Thyroid gland (tissue), 4 donors: ENCODE measurements at regions not wholly inside any gene's neighbourhood (a gene's known extent, or its start where the extent isn't known, plus 50 kb on each side); places are given as distances from the start of the nearest gene placed in this dataset.

Experiments
- DNase-seq, 2 donors: peaks; one replicate each; pipeline ENCODE4 v3.0.0-alpha.2; 2019
- H3K27ac ChIP-seq, 3 donors: fragments of 200-600 bp; sonication (generic); 1 replicate in 2 of 3; 2 replicates in 1 of 3; pipeline ENCODE4 v1.5.1; 2016 to 2019; ENCODE audit warnings: mild to moderate bottlenecking in 1 of 3, moderate library complexity in 1 of 3
- H3K27me3 ChIP-seq: fragments of 200-600 bp; sonication (generic); one replicate; pipeline ENCODE4 v1.5.1; 2019
- H3K36me3 ChIP-seq, 2 donors: fragments of 200-600 bp; sonication (generic); one replicate each; pipeline ENCODE4 v1.5.1; 2016 to 2019
- H3K4me1 ChIP-seq, 2 donors: fragments of 200-600 bp; sonication (generic); one replicate each; pipeline ENCODE4 v1.5.1; 2017 to 2019
- H3K4me3 ChIP-seq, 3 donors: fragments of 200-600 bp; sonication (generic); replicated peaks in 1 of 3; 1 replicate in 2 of 3; 2 replicates in 1 of 3; pipeline ENCODE4 v1.5.1; 2016; ENCODE audit warnings: mild to moderate bottlenecking in 1 of 3
- H3K9me3 ChIP-seq: fragments of 200-600 bp; sonication (generic); one replicate; pipeline ENCODE4 v1.5.1; 2017
- POLR2A ChIP-seq, 2 donors: fragments of 450-650 bp; IDR thresholded peaks; one replicate each; pipeline ENCODE4 v1.6.1; 2017; ENCODE audit warnings: antibody characterized with exemption in 2 of 2, mild to moderate bottlenecking in 2 of 2, moderate library complexity in 1 of 2
- WGBS, 2 donors: methylation state at CpG; one replicate each; pipeline ENCODE4 v1.1.5; 2017; 5-methylcytosine and 5-hydroxymethylcytosine counted together
- intact Hi-C: fragments of 100-400 bp; cut with DNase I; formaldehyde crosslinking; loops from one replicate; pipeline ENCODE4 v1.15.1; 2023
- TF ChIP-seq, protein P1 (sequence below), 6 experiments: fragments of 200-600 bp in 3 of 6; fragments of 450-650 bp in 3 of 6; sonication (generic) in 3 of 6; IDR thresholded peaks; one replicate each; pipeline ENCODE4 v1.5.1; 2016 to 2019; ENCODE audit warnings: antibody characterized with exemption in 6 of 6, mild to moderate bottlenecking in 2 of 6, inconsistent platforms in 1 of 6, moderate library complexity in 1 of 6

DNA sequence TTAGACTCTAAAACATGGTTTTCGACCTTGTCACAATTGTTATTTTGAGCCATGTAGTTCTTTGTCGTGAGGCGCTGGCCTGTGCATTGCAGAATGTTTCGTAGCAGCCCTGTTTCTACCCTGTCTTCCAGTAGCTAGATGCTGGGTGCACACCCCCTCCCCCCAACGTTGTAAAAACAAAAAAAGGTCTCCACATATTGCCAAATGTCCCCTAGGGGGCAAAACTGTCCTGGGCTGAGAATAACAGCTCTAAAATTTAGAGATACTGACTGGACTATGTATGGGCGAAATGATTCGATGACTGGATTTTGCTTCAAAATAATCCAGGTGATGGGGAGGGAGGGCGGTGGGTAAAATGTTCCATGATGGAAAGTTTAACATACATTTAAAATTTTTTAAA lies 126.1 kb upstream of the FUT8 start:
- H3K36me3 ChIP-seq: no peaks in the 10 kb centered on the region
- no peaks in the 10 kb centered on the region for H3K4me1 ChIP-seq
- WGBS, 2 donors: 79 to 80% methylated on average over 8 of the region's 8 CpGs
- intact Hi-C loops: no loop called here
- H3K4me3 ChIP-seq: no peak overlapping the region
- no peak for TF ChIP-seq POLR2A (IDR thresholded peaks at IDR 0.05)
- TF ChIP-seq, protein P1, sequence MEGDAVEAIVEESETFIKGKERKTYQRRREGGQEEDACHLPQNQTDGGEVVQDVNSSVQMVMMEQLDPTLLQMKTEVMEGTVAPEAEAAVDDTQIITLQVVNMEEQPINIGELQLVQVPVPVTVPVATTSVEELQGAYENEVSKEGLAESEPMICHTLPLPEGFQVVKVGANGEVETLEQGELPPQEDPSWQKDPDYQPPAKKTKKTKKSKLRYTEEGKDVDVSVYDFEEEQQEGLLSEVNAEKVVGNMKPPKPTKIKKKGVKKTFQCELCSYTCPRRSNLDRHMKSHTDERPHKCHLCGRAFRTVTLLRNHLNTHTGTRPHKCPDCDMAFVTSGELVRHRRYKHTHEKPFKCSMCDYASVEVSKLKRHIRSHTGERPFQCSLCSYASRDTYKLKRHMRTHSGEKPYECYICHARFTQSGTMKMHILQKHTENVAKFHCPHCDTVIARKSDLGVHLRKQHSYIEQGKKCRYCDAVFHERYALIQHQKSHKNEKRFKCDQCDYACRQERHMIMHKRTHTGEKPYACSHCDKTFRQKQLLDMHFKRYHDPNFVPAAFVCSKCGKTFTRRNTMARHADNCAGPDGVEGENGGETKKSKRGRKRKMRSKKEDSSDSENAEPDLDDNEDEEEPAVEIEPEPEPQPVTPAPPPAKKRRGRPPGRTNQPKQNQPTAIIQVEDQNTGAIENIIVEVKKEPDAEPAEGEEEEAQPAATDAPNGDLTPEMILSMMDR (IDR thresholded peaks at IDR 0.05): no peak
- no peak overlapping the region for H3K27ac ChIP-seq
- no peaks in the 10 kb centered on the region for H3K9me3 ChIP-seq
- no peak for DNase-seq
- no peaks in the 10 kb centered on the region for H3K27me3 ChIP-seq

DNA sequence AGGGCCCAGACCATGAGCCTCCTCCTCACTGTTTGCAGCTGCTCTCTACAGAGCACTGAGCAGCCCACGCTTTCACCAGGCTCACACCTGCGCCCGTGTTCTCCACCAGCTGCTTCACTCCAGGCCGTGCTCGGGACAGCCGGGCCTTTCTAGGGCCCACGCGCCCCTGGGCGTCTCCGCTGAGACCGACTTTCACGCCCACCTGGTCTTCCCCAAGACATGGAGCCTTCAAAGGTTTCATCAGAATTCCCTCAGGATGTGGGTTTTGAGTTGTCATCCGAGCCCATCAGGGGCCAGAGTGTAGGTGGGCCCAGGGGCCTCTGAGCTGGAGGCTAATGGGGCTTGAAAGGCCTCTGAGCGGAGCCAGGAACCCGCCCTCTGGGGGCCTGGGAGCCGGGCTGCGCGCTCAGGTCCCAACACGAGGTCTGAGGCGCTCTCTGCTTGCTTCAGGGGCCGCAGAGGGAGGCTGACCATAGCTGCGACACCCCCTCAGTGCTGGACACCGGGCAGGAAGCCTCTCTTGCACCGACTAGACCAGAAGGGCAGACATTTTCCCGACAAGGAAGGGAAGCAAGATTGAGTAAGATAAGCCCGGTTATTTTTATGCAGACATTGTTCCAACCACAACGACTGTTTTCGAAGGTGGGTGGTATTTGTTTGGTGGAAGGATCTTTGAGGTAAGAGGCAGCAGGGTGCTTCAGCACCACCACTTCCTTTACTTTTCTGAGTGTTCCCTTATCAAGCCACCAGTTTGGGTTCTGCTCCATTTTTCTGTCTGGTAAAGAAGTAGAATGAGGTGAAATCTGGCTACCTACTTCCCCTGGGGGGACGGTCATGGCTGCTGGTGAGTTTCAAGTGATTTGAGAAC lies 125.0 kb upstream of the FUT8 start:
- Histone ChIP-seq H3K4me1 (no peaks in the 10 kb centered on the region), H3K4me3 (no peak overlapping the region), H3K27ac (no peak overlapping the region), H3K36me3 (no peaks in the 10 kb centered on the region), H3K9me3 (no peaks in the 10 kb centered on the region), H3K27me3 (no peaks in the 10 kb centered on the region)
- no peak for DNase-seq
- 73 to 81% methylated on average over 22 to 24 of the region's 29 CpGs for WGBS, 2 donors
- no peak for TF ChIP-seq POLR2A (IDR thresholded peaks at IDR 0.05)
- TF ChIP-seq, protein P1 (IDR thresholded peaks at IDR 0.05): no peak
- intact Hi-C loops: no loop called here

DNA sequence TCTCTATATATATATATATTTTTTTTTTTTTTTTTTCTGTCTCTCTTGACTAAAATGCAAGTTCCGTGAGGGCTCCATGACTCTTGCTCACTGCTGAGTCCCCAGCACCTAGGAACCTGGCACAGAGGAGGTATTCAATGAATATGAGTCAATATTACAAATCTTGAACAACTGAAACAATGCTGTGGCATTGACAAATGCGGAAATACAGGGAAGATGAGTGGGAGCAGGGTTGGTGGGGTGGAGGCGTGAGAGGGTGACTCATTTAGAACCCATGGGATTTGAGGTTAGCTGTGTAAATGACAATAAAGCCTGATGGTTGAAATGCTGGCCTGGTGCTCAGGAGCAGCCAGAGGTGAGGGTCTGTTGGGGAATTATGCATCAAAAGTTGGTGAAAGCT lies 121.7 kb upstream of the FUT8 start:
- Histone ChIP-seq H3K27me3 (no peaks in the 10 kb centered on the region), H3K4me1 (no peaks in the 10 kb centered on the region), H3K27ac (no peak overlapping the region), H3K4me3 (no peak overlapping the region), H3K36me3 (no peaks in the 10 kb centered on the region), H3K9me3 (no peaks in the 10 kb centered on the region)
- intact Hi-C loops: no loop called here
- DNase-seq: no peak
- TF ChIP-seq, protein P1 (IDR thresholded peaks at IDR 0.05): no peak
- TF ChIP-seq POLR2A (IDR thresholded peaks at IDR 0.05): no peak
- WGBS, 2 donors: 91% methylated on average over 3 of the region's 3 CpGs

DNA sequence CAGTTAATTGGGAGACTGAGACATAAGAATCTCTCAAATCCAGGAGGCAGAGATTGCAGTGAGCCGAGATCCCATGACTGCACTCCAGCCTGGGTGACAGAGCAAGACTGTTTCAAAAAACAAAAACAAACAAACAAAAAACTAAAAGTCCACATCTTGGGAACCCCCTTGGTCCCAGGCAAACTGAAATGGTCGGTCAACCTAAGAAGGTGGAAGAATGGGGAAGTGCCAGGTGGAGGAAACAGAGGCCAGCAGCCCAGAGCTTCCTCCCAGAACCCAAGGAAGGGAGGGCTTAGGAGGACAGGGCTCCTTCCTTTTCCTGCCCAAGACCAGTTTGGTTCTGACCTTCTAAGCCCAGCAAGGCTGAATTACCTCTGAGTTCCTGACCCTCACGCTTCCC lies 121.0 kb upstream of the FUT8 start:
- WGBS, 2 donors: 79 to 85% methylated on average over 3 of the region's 3 CpGs
- H3K27ac ChIP-seq: no peak overlapping the region
- no peak for DNase-seq
- no peaks in the 10 kb centered on the region for H3K36me3 ChIP-seq
- no peaks in the 10 kb centered on the region for H3K27me3 ChIP-seq
- intact Hi-C loops: no loop called here
- no peaks in the 10 kb centered on the region for H3K4me1 ChIP-seq
- TF ChIP-seq, protein P1 (IDR thresholded peaks at IDR 0.05): no peak
- TF ChIP-seq POLR2A (IDR thresholded peaks at IDR 0.05): no peak
- H3K4me3 ChIP-seq: no peak overlapping the region
- H3K9me3 ChIP-seq: no peaks in the 10 kb centered on the region

DNA sequence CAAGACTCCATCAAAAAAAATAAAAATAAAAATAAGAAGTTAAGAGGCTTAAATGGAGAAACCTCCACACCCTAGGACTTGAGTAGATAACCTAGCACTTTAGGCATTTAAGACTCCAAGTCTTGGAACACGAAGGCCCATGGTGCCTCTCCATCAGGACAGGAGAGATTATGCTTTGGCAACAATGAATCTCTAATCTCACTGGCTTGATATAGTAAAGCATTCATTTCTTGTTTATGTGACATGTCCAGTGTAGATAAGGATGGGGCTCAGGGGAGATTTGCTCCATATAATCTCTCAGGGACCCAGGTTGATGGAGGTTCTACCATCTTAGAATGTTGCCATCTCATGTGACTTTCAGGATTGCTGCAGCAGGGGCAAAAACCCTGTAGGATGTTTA lies 117.7 kb upstream of the FUT8 start:
- DNase-seq: no peak
- Histone ChIP-seq H3K27ac (no peak overlapping the region), H3K4me3 (no peak overlapping the region), H3K36me3 (no peaks in the 10 kb centered on the region), H3K9me3 (no peaks in the 10 kb centered on the region), H3K27me3 (no peaks in the 10 kb centered on the region), H3K4me1 (no peaks in the 10 kb centered on the region)
- WGBS, 2 donors: 93 to 95% methylated on average over 1 of the region's 1 CpG
- TF ChIP-seq POLR2A (IDR thresholded peaks at IDR 0.05): no peak
- TF ChIP-seq, protein P1 (IDR thresholded peaks at IDR 0.05): no peak
- intact Hi-C loops: no loop called here
